ENCODE measurements at regions not wholly inside any gene's neighbourhood (a gene's known extent, or its start where the extent isn't known, plus 50 kb on each side); places are given as distances from the start of the nearest gene placed in this dataset.

- DNase-seq, result peak; percentile 86
- no peaks in the 10 kb centered on the region for H3K36me3 ChIP-seq
- H3K27ac ChIP-seq, result peak overlapping the region in 2 of 4 donors; percentile 52 to 67
- H3K9me3 ChIP-seq, result no peaks in the 10 kb centered on the region
- WGBS, 2 donors, result 56 to 60% methylated on average over 2 of the region's 2 CpGs
- no peak overlapping the region for H3K4me3 ChIP-seq
- TF ChIP-seq CTCF (IDR thresholded peaks at IDR 0.05) (no peak), POLR2AphosphoS5 (IDR thresholded peaks at IDR 0.05) (peak in 2 of 4 donors; percentile 43 to 46), EP300 (IDR thresholded peaks at IDR 0.05) (peak in 1 of 4 donors; percentile 32), POLR2A (IDR thresholded peaks at IDR 0.05) (no peak)
- intact Hi-C loops (cut with DNase I), result no loop called here
- H3K4me1 ChIP-seq, result peaks cover 0 to 38% (median 26%) of the 10 kb centered on the region in 4 donors
- H3K27me3 ChIP-seq, result no peaks in the 10 kb centered on the region
Observed at GRCh38 chr13:59345311-59345710, 818.4 kb downstream of the DIAPH3 start.

GRCh38 chr13:59346999-59347723 lies 816.6 kb downstream of the DIAPH3 start:
- Histone ChIP-seq H3K4me3 (no peak overlapping the region), H3K4me1 (peaks cover 0 to 38% (median 26%) of the 10 kb centered on the region in 4 donors), H3K36me3 (no peaks in the 10 kb centered on the region), H3K27ac (peak overlapping the region in 2 of 4 donors; percentile 59 to 67), H3K27me3 (no peaks in the 10 kb centered on the region), H3K9me3 (no peaks in the 10 kb centered on the region)
- DNase-seq, result no peak
- intact Hi-C loops (cut with DNase I), result no loop called here
- TF ChIP-seq POLR2A (IDR thresholded peaks at IDR 0.05) (no peak), CTCF (IDR thresholded peaks at IDR 0.05) (no peak), EP300 (IDR thresholded peaks at IDR 0.05) (no peak), POLR2AphosphoS5 (IDR thresholded peaks at IDR 0.05) (no peak)
- WGBS, 2 donors, result 50 to 59% methylated on average over 8 of the region's 8 CpGs

GRCh38 chr13:59348617-59349016 lies 815.1 kb downstream of the DIAPH3 start:
- Histone ChIP-seq H3K27me3 (no peaks in the 10 kb centered on the region), H3K27ac (no peak overlapping the region), H3K4me3 (no peak overlapping the region), H3K36me3 (no peaks in the 10 kb centered on the region), H3K4me1 (peaks cover 0 to 38% (median 24%) of the 10 kb centered on the region in 4 donors), H3K9me3 (no peaks in the 10 kb centered on the region)
- DNase-seq, result no peak
- intact Hi-C loops (cut with DNase I), result no loop called here
- TF ChIP-seq EP300 (IDR thresholded peaks at IDR 0.05) (no peak), CTCF (IDR thresholded peaks at IDR 0.05) (no peak), POLR2A (IDR thresholded peaks at IDR 0.05) (no peak), POLR2AphosphoS5 (IDR thresholded peaks at IDR 0.05) (no peak)
- WGBS, 2 donors, result 29 to 52% methylated on average over 1 of the region's 1 CpG

- Histone ChIP-seq H3K36me3 (no peaks in the 10 kb centered on the region), H3K4me3 (no peak overlapping the region), H3K9me3 (no peaks in the 10 kb centered on the region), H3K27me3 (no peaks in the 10 kb centered on the region), H3K4me1 (peaks cover 0 to 23% (median 15%) of the 10 kb centered on the region in 4 donors), H3K27ac (no peak overlapping the region)
- intact Hi-C loops (cut with DNase I), result no loop called here
- DNase-seq, result no peak
- 34 to 73% methylated on average over 2 of the region's 2 CpGs for WGBS, 2 donors
- TF ChIP-seq CTCF (IDR thresholded peaks at IDR 0.05) (no peak), POLR2AphosphoS5 (IDR thresholded peaks at IDR 0.05) (no peak), EP300 (IDR thresholded peaks at IDR 0.05) (no peak)
Observed at GRCh38 chr13:59352600-59352999, 811.1 kb downstream of the DIAPH3 start.

All from sigmoid colon (tissue), 6 donors.